Omental fat pad (tissue), 3 donors: ENCODE measurements at regions not wholly inside any gene's neighbourhood (a gene's known extent, or its start where the extent isn't known, plus 50 kb on each side); places are given as distances from the start of the nearest gene placed in this dataset.

Experiments
- ATAC-seq: fragments of 150-250 bp; one replicate; pipeline ENCODE4 v1.9.1; 2016; ENCODE audit warnings: mild to moderate bottlenecking, moderate library complexity; ENCODE audit not compliant: low FRiP score
- DNase-seq: peaks from one replicate; pipeline ENCODE4 v3.0.0-alpha.2; 2019; ENCODE audit warnings: low spot score
- TF ChIP-seq, protein P1 (sequence below), 3 donors: fragments of 450-650 bp; IDR thresholded peaks; one replicate each; pipeline ENCODE4 v1.5.1; 2016 to 2017; ENCODE audit warnings: antibody characterized with exemption in 3 of 3, mild to moderate bottlenecking in 3 of 3, moderate library complexity in 2 of 3

DNA sequence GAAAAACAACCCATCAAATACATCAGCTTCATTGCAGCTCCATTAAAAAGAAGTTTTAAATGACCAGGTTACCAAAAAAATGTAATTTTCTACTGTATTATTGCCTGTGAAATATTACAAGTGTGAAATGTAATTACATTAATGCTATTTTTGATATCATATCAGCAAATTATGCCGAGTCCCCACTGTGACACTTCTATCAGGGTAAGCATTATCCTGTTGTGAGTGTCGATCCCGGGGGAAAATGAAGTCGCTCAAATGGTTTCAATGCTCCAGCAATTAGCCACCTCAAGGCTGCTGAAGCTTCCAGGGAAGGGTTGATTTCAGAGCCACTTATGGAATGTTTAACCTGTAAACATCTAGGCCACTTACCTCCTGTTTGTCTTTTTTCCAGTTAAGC, 70.4 kb downstream of the RCN1 start:
- TF ChIP-seq, protein P1, sequence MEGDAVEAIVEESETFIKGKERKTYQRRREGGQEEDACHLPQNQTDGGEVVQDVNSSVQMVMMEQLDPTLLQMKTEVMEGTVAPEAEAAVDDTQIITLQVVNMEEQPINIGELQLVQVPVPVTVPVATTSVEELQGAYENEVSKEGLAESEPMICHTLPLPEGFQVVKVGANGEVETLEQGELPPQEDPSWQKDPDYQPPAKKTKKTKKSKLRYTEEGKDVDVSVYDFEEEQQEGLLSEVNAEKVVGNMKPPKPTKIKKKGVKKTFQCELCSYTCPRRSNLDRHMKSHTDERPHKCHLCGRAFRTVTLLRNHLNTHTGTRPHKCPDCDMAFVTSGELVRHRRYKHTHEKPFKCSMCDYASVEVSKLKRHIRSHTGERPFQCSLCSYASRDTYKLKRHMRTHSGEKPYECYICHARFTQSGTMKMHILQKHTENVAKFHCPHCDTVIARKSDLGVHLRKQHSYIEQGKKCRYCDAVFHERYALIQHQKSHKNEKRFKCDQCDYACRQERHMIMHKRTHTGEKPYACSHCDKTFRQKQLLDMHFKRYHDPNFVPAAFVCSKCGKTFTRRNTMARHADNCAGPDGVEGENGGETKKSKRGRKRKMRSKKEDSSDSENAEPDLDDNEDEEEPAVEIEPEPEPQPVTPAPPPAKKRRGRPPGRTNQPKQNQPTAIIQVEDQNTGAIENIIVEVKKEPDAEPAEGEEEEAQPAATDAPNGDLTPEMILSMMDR (IDR thresholded peaks at IDR 0.05) = no peak
- DNase-seq (no peak), ATAC-seq (no peak)

DNA sequence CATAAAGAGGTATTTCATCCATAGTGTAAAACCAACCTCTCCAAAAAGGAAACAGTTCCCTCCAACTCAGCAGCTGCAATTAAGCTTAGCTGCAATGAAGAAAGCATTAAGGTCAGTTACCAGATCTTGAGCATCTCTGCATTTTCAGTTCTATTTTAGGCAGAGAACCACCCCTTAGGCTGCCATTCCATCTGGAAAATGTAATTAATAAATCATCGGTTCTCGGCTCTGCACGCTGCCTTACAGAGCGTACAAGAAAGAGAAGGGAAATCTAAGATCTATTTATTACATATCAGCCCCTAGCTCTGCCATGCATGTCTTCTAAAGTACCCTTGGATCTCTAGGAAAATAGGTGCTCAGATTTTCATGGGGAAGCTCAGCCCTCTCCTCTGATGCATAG, 71.5 kb downstream of the RCN1 start:
- DNase-seq (no peak), ATAC-seq (no peak)
- TF ChIP-seq, protein P1 (IDR thresholded peaks at IDR 0.05) = no peak

DNA sequence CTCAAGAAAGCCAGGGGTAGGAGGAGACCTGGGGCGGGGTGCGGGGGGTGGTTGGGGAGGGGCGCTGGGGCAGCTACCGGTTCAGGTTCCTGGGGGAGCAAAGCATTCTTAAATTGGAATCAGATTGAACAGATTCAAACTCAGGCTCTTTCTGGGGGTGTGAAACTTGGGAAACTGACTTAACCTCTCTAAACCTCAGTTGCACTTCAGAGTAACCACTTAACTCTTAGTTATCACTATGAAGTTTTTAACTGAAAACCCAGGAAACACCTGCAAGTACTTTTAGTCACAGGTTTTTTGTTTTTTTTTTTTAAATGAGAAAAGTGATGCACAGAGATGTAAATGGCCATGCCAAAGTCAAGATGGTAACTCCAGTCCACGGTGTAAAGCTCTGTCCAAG, 72.0 kb downstream of the RCN1 start:
- DNase-seq = no peak
- TF ChIP-seq, protein P1 (IDR thresholded peaks at IDR 0.05) = no peak
- no peak for ATAC-seq

DNA sequence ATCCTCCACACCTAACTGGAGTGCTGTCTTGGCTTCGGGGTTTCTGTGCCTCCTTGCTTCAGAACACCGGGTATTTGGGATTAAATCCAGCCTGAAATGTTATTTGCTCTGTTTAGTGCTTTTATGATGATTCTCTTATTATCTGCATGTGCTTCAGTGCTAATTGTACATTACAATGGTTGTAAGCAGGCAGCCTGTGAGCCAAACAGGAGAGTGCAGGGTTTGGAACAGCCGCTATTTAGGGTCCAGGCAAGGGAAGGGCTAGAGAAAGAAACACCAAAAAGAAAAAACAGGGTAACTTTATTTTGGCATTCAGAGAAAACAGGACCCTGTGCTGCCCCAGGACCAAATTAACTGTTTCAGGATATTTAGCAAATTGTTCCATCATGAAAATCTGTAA, 72.7 kb downstream of the RCN1 start:
- DNase-seq (no peak), ATAC-seq (no peak)
- TF ChIP-seq, protein P1 (IDR thresholded peaks at IDR 0.05) = no peak

DNA sequence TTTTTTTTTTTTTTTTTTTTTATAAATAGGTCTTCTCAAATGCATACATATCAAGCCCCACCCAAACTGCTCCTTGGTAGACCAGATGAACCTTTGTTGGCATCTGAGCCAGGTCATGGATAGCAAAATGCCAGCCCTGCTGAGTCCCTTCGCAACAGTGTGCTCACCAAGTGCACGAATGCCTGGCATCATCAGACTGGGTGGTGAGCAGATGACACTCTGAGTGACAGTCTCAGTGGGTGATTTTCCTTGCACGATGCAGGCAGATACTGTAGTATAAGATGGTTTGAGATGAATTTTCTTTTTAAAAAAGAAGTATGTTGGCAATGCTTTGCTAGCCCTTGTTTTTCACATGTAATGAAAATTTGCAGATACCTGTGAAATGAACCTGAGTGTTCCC, 74.0 kb downstream of the RCN1 start:
- TF ChIP-seq, protein P1 (IDR thresholded peaks at IDR 0.05) = no peak
- ATAC-seq = no peak

DNA sequence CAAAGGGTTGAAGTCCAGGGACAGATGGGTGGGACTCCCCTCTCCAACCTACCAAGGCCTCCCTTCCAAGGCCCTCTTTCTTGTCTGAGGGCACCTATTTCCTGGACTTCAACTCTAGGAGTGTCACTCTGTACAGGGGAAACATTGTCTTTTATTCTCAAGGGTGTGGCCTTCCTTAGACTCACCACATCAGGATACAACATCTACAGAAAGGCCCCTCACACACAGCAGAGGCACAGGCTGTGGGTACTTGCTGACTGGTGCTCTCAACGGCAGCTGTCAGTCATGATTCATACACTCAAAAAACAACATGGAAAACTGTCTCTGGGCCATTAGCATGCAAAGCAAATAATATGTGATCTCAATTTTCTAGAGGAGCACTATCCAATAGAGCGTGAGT, 78.0 kb downstream of the RCN1 start:
- DNase-seq (no peak), ATAC-seq (no peak)
- TF ChIP-seq, protein P1 (IDR thresholded peaks at IDR 0.05) = no peak

More for the DNA sequence above, 74.0 kb downstream of the RCN1 start:
- no peak for DNase-seq

DNA sequence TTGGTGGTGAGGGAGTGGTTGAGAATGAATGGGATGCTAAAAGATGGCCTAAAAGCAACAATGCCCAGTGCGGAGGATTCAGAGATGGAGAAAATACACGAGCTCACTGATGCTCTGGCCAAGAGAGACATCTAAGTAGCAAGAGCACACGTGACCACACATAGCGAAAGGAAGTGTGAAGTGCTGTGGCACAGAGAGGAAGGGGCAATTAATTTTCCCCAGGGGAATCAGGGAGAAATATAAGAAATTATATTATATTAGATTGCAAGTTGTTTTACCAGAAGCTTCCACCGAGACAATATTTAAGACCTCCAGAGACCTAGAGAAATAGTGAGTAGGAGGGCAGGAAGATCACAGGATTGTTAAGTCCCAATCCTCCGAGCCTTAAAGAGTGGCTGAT, 80.6 kb downstream of the RCN1 start:
- ATAC-seq = no peak
- no peak for DNase-seq
- TF ChIP-seq, protein P1 (IDR thresholded peaks at IDR 0.05) = no peak
